Breast epithelium (tissue), 3 donors: ENCODE measurements at regions not wholly inside any gene's neighbourhood (a gene's known extent, or its start where the extent isn't known, plus 50 kb on each side); places are given as distances from the start of the nearest gene placed in this dataset.

Experiments
- POLR2A ChIP-seq: fragments of 450-650 bp; IDR thresholded peaks from one replicate; pipeline ENCODE4 v1.6.1; 2016; ENCODE audit warnings: antibody characterized with exemption, mild to moderate bottlenecking, moderate library complexity
- POLR2AphosphoS5 ChIP-seq, 3 donors: sonication (generic); formaldehyde crosslinking; IDR thresholded peaks; one replicate each; pipeline ENCODE4 v1.6.1; 2017; ENCODE audit warnings: antibody characterized with exemption in 3 of 3
- TF ChIP-seq, protein P1 (sequence below), 3 donors: fragments of 450-650 bp; IDR thresholded peaks; one replicate each; pipeline ENCODE4 v1.5.1; 2016 to 2017; ENCODE audit warnings: antibody characterized with exemption in 3 of 3, mild to moderate bottlenecking in 3 of 3, moderate library complexity in 3 of 3

DNA sequence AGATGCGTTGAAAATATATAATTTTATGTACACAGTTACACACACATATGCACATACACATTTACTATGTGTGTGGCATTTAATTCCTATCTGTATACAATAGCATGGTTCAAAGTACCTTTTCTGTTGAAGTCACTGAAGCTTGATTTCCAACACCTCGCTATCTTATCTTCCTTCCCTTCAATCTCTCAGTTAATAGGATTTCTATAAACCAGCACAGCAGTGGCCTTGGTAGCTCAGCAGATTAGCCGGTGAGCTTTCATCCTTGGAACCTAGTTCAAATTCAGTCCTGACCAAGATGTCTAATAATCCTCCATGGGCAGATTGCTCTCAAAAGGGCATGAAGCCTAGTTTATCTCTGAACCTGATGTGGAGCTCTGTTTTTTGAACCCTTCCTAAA lies 2389.5 kb downstream of the MAT2B start:
- no peak for TF ChIP-seq POLR2A
- TF ChIP-seq, protein P1, sequence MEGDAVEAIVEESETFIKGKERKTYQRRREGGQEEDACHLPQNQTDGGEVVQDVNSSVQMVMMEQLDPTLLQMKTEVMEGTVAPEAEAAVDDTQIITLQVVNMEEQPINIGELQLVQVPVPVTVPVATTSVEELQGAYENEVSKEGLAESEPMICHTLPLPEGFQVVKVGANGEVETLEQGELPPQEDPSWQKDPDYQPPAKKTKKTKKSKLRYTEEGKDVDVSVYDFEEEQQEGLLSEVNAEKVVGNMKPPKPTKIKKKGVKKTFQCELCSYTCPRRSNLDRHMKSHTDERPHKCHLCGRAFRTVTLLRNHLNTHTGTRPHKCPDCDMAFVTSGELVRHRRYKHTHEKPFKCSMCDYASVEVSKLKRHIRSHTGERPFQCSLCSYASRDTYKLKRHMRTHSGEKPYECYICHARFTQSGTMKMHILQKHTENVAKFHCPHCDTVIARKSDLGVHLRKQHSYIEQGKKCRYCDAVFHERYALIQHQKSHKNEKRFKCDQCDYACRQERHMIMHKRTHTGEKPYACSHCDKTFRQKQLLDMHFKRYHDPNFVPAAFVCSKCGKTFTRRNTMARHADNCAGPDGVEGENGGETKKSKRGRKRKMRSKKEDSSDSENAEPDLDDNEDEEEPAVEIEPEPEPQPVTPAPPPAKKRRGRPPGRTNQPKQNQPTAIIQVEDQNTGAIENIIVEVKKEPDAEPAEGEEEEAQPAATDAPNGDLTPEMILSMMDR (IDR thresholded peaks at IDR 0.05) = no peak
- TF ChIP-seq POLR2AphosphoS5 (IDR thresholded peaks at IDR 0.05) = no peak
